Pulmonary artery endothelial cell (primary cell): ENCODE measurements at regions not wholly inside any gene's neighbourhood (a gene's known extent, or its start where the extent isn't known, plus 50 kb on each side); places are given as distances from the start of the nearest gene placed in this dataset.

Source experiments
- DNase-seq: peaks from one replicate; pipeline ENCODE4 v3.0.0-alpha.2; 2011; ENCODE audit warnings: low read depth, low spot score

DNA sequence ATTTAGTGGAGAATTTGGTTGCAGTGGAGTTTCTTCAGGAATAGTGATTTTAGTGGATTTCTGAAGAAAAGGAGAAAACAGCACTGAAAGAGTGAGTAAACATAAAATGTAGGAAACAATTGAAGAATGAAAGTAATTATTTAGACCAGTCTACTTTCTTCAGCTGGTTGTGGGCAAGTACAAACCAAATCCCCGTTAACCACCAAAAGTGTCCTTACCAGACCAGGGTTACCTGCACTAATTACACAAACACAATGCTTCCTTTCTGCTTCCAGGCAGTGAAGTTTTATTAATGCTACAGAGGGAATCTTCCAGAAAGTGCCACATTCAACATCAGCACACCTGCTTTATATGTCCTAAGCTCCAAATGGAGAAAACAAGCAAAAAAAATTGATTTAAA lies 248.0 kb upstream of the TBC1D5 start:
- no peak for DNase-seq

DNA sequence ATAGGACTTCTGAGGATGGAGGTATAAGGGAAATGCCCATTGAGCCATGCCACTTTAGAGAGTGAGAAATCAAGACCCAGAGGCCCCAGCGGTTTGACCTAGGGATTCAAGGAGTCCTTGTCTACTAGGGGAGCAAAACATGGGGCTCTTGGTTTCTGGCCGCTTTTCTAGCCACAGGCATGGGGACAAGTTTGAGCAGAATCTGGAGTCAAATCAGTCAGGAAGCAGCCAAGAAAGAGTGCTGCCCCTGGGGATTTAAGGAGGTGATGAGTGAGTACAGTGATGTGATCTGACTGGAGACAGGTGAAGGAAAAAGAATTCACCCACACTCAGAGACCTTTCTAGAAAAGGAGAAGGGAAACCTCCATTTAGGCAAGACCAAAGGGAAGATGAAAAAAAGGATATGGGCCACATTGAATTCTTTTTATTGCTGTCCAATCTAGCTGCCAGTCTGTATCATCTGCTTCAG lies 244.0 kb upstream of the TBC1D5 start:
- no peak for DNase-seq

DNA sequence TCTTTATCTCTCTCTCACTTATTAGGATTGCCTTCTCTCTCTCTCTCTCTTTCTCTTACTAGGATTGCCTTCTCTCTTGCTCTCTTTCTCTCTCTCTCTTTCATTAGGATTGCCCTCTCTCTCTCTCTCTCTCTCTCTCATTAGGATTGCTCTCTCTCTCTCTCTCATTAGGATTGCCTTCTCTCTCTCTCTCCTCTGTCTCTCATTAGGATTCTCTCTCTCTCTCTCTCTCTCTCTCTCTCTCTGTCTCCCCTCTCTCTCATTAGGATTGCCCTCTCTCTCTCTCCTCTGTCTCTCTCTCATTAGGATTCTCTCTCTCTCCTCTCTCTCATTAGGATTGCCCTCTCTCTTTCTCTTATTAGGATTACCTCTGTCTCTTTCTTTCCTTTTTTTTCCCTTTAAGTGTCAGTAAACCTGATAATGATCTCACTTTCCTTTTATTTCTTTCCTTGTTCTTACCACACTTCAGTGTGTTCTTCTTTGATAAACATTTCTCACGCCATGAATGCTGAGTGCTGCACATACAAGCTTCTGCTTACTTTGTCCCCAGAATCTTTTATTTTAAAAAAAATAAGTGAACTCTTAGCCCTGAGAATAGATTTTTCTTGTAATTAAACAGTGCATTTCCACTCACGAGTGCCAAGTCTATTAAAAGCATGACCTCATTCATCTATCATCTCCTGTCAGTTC lies 243.4 kb upstream of the TBC1D5 start:
- no peak for DNase-seq

DNA sequence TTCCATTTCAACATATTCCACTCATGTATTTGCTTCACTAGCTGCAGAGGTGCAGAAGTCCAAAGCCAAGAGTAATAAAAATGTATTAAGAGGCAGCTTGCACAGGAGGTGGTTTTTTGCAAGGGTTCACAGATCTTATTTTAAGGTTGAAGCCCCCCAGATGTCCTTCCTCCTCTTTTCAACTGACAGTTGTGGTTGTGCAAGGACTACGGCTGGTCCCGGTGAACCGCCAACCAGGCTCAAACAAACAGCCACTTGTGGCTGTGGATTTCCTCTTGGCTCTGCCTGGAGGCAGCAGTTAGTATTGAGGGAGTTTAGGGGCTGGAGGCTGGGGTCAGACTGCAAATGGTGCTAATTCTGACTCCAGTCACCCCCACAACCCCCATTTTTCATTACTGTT lies 240.7 kb upstream of the TBC1D5 start:
- DNase-seq, result no peak

DNA sequence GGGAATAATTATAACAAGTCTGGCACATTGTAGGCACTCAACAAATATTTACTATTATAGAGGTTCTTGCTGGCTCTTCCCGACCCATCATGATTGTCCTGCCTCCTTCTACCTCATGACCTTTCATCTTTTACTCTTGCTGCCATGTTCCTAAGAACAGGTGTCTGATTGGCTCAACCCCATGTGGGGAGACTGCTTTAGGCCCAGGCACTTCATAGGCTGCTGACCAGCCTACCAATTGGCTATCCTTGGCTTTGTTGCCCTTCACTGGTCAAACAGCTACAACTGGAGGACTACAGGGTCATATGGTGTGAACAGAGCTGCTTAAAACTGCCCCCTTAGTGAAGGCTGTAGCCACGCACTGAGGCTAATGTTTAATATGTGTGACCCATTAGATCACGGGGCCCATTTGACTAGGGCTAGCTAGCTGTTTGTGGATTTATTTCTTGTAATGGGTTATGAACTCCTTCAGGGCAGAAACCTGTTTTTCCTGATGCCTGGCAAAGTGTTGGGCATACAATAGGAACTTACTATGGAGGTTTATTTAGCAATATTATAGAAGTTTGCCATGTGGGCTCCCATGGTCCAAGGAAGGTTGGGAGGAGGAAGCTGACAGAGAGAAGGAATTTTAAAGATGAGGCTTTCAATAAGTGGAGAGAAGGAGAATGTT lies 239.9 kb upstream of the TBC1D5 start:
- DNase-seq, result no peak

DNA sequence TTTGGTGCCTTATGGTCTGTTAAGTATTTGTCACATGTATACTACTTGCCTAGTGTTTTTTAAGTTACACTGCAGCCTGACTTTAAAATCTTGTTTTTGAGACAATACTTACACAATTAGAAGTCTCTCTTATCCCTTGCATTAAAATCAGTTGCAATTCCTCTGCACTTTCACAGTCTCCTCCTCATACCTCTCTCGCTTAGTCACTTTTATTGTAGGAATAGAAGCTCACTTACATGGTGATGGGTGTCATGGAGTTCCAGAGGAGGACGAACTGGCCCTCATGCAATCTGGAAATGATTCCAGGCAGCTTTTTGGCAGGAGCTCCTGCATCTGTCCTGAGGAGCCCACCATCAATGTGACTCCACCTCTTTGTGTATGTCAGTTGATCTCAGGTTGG lies 238.4 kb upstream of the TBC1D5 start:
- DNase-seq, result no peak

DNA sequence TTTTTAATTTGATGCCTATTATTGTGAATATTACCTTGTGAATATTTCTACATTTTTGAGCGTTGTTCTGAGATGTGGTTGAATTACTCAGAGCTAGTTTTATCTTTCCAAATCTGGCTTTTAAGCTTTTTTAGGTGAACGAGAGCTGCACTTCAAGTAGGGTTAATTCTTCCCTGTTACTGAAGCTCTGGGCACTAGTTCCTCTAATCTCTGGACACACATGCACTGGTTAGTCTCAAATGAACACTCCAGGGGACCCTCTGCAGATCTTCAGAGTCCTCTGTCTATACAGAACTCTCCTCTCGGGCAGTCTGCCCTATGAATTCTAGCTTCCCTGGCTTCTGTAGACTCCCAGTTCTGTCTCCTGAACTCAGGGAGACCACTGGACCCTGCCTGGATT lies 237.5 kb upstream of the TBC1D5 start:
- no peak for DNase-seq

DNA sequence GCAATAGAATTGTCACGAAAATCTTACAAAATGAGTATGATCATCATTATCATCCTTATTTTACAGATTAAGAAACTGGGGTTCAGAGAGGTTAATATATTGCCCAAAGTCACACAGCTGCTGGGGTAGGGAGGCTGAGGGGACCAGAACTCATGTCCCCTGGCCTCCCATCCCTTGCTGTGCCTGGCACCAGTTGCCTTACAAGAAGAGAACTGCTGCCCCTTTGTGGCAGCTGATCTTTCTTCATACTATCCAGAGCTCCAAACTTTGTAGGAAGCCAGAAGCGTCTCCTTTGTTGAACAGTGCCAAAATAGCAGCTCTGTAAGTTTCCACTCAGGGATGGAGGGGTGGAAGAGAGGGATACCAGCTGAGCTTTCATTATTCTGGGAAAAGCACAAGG lies 236.8 kb upstream of the TBC1D5 start:
- DNase-seq, result no peak

DNA sequence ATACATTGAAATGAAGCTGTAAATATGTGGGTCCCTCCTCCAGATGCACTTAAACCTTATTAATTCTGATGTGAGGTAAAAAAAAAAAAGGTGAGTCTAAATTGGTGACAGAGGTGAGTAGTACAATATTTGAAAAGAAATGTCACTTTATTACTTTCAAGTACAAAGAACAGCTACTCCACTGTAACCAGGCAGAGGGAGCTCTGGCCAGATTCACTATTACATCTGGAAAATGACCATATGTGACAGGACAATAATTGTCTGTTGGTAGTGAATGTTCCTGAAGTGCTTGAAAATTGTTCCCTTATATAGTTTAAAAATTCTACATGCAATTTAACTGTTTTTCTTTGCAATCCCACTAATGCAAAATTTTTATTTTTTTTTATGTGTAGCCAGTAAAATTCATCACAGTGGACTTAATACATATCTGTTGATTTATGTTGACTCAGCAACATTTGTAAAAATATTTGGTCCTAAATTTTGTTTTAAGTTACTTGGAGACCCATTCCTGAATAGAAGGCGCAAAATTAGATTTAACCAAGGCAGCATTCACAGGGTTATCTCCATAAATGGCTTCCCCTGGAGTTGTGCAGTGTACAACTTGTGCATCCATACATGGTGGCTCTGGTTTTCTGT lies 231.9 kb upstream of the TBC1D5 start:
- DNase-seq, result no peak

DNA sequence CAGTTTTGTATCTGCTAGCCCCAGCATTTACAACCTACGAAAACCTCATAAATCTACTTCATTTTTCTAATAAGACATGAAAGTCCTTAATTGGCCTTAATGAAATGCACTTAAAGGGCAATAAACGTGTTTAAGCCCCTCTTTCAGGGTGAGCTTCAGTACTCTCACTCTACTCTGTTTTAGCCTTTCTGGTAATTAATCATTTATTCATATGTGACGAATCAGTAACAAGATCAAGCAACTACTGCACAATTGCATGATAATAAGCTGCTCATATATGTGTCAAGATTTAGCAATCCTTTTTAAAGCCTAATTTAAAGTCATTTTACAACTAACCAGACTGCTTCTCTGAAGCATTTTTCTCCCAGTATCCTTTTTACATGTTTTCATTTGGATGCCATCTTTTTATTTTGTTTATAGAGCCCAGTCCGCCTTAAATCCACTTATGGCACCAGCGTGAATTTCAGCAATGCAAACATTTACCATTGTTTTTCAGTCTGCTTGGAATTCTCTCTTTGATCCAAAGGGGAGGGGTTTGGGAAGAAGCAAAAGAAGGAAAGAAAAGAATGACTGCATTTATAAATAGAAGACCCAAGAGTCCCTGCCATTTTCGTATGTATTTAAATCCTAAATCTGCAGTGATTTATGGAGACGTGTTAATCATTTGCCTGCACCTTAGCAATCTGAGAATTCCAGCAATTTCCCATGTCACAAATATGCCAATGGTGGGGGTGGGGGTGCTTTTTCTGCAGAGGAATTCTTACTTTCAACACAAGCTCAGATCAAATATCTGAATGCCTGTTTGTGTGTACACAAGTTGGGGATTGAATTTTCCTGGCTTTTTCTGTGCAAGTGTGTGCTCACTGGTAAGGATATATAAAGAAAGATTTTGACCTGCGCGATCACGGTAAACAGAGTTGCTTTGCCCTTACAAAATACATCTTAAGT lies 230.8 kb upstream of the TBC1D5 start:
- DNase-seq, result no peak

DNA sequence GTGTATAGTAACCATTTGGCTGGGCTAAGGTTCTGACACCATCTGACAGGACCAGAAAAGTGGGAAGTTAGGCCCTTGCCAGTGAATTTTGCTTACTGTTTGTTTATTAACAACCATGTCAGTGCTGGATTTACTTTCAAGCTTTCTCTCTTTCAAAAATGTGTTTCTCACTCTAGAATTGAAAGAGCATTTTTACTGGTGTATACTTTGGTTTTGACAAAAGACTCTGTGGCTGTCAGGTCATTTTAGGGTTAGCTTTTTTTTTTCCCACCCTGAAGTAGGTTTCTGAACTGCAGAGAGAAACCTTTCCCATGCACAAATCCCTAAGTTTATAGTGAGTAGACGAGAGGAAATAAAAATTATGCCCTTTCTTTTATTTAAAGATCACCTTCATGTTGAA lies 230.0 kb upstream of the TBC1D5 start:
- DNase-seq, result no peak

DNA sequence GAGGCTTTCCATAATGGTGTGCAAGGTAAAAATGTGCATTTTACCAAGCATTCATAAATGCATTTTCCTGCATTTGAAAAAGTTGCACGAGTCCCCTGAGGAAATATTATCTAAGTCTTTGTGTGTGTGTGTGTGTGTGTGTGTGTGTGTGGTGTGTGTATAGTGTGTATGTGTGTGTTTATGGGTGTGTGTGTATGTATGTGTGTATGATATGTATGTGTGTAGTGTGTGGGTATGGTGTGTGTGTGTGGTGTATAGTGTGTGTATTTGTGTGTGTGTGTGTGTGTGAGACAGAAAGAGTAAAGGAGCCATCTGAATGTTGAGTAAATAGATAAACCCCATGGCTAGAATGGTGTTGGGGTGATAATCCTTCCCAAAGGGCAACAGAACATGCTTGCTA lies 229.6 kb upstream of the TBC1D5 start:
- no peak for DNase-seq

DNA sequence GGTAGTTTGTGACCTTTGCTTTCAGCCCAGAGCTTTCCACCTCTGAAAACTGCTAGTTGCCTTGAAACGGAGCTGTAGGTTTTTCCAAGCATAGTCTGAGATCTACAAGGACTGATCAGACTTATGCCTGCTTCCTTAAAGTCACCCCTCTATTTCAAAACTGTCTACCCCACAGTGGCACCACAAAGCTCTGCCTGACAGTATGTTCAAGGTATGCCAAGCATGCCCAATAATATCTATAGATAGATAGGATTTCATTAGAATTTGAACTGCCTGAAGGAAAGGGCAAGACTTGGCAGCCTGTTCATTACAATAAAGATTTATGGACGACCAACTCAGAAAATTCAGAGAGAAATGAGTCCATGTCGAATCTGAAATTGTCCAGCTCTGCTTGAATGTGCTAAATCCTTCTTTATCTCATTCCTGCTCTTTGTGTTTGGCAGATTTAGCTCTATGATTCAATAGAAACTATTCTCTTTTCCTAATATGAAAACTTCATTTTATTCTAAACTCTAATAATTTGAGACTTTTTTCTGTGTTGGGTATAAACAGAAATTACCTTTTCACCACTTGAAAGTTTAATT lies 227.6 kb upstream of the TBC1D5 start:
- DNase-seq, result no peak

DNA sequence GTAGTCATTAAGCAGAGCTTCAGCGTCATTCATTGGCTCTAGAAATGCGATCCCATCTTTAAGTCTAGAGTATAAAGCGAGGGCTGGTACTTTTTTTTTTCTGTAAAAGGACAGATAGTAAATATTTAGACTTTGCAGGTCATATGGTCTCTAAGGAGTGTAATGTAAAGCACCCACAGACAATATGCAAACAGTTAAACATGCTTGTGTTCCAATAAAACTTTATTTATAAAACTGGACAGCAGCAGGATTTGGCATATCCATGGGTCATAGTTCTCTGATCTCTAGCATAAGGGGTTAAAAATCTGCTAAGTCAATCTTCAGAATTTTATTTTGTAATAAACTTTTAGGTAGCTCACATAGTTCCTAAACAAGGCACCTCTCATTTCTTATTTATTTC lies 226.8 kb upstream of the TBC1D5 start:
- DNase-seq, result no peak

DNA sequence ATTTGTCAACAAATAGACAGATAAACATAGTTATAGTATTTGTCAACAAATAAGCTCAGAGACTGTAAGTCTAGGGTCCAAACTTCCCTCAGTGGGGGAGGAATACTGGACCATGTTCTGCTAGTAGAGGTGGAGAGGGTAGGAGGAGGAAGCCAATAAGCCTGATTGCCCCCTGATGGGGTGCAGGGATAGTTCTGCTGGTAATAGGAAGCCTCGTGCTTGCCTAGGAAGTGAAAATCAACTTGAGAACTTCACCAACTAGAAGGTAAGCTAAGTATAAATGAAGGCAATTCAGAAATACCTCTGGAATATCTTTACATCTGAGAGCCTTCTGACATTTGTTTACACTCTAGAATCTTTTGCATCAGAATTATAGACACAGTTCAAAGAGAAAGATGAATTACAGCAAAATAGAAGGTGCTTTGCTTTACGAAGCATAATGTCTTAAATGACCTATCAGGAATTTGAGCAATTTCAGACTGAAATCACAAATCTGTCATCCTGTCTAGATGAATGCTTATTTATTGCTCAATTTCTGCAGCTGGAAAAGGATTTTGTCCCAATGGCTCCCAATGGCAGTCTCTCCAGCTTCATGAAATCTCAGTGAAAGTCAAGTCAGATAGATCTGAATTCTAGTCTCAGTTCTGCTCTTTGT lies 225.6 kb upstream of the TBC1D5 start:
- DNase-seq, result no peak

DNA sequence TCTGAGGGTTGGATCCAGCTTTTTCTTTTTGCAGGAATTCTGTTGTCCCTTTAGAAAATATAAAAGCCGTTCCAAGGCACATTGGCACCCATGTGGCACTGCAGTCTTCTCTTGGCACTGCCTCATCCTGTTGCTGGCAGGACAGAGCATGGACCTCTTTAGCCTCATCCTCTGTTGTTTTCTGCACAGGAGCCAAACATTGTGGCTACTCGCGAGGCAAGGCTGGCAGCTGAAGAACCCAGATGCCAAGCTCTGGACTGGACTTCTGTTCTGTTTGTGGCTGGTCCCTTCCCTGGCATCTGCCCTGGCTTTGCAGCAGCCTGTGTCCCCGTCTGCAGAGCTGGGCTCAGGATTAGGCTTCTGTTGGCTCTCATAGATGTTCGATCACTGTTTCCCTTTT lies 224.7 kb upstream of the TBC1D5 start:
- no peak for DNase-seq

DNA sequence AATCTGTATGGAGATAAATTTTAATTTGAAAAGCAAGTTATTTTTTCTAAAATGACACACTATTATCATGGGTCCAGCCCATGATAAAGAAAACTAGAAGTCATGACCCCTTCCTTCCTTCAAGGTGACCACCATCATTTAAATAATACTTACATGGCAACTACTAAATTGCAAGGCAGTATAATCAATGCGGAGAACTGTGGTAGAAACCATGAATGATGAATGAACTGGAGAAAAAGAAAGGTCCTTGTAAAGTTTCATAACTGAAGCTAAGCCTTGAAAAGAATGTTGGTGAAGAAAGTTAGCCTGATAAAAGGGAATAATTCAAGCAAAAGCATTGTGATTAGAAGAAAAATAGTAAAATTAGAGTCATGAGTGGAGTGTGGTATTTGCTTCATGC lies 222.9 kb upstream of the TBC1D5 start:
- no peak for DNase-seq

DNA sequence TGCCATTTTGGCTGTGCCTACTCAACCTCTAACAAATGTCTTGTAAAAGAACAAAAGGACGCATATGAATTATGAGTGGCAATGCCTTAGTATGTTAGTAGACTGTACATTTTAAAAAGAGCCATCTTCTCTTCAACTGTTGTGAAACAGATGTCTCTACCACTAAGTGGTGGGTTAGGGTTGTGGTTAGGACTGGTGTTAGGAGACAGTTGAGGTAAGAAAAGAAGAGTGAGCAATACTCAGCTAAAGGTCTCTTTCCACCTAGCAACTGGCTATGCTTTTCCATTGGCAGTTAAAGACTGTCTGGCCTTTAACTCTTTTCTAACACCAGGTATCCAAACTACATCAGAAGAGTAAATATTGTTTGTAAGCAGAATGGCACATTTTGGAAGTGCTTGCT lies 221.7 kb upstream of the TBC1D5 start:
- DNase-seq, result no peak

DNA sequence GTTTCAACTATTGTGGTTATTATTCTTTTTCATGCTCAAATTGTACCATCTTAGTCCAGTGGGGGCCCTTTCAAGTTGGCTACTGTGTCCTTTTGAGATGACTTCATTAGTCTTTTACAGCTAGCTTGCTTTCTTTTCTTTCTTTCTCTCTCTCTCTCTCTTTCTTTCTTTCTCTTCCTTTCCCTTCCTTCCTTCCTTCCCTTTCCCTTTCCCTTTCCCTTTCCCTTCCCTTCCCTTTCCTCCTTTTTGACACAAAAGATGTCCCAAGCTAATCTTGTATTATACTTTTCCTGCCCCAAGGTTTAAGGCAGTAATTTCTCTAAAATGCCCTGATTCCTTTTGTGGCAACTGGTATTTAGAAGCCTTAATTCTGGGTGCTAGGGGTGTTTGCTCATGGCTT lies 213.0 kb upstream of the TBC1D5 start:
- no peak for DNase-seq

DNA sequence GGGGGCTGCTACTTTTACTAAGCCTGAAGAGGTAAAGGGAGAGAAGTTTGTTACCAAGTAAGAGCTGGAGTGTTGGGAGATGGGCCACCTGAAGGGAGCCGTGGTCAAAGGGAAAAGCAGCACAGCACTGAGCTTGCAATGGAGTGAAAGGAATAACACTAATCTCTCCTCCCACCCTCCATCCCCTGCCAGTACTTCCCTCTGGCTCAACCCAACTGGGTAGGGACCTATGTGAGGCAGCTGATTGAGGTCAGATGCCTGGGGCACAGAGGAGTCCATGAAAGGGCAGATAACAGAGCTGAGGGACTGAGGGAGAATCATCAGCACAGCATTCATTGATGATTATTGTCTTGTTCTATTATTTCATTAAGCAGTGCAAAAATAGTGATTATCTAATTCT lies 212.4 kb upstream of the TBC1D5 start:
- no peak for DNase-seq

DNA sequence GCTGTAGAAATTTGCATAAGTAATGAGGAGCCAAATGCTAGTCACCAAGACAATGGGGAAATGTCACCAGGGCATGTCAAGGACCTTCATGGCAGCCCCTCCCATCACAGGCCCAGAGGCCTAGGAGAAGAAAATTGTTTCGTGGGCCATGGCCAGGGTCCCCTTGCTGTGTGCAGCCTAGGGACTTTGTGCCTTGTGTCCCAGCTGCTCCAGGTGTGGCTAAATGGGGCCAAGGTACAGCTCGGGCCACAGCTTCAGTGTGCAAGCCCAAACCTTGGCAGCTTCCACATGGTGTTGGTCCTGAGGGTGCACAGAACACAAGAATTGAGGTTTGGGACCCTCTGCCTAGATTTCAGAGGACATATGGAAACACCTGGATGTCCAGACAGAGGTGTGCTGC lies 208.8 kb upstream of the TBC1D5 start:
- no peak for DNase-seq
